AG10803 (cell line): ENCODE measurements at regions not wholly inside any gene's neighbourhood (a gene's known extent, or its start where the extent isn't known, plus 50 kb on each side); places are given as distances from the start of the nearest gene placed in this dataset.

ENCODE experiments used
- DNase-seq: peaks from one replicate; pipeline ENCODE4 v3.0.0; 2010; ENCODE audit warnings: low read depth
- H3K4me3 ChIP-seq: 2 replicates; pipeline ENCODE4 v1.5.1; 2011; ENCODE audit warnings: mild to moderate bottlenecking, low read length, control low read depth
- CTCF ChIP-seq: conservative IDR thresholded peaks from 2 replicates; pipeline ENCODE4 v1.5.1; 2011; ENCODE audit warnings: mild to moderate bottlenecking, low read length, control low read depth, inconsistent platforms

- no peak for TF ChIP-seq CTCF
- DNase-seq, result no peak
- H3K4me3 ChIP-seq, result no peak overlapping the region
Observed at GRCh38 chr7:15857026-15857425, 170.5 kb upstream of the MEOX2 start.

- no peak for TF ChIP-seq CTCF
- no peak for DNase-seq
Observed at GRCh38 chr7:15856311-15856710, 169.8 kb upstream of the MEOX2 start.

GRCh38 chr7:15855525-15856109 lies 169.1 kb upstream of the MEOX2 start:
- TF ChIP-seq CTCF, result no peak
- no peak for DNase-seq

More at GRCh38 chr7:15856311-15856710, 169.8 kb upstream of the MEOX2 start:
- no peak overlapping the region for H3K4me3 ChIP-seq

GRCh38 chr7:15854841-15855524 lies 168.5 kb upstream of the MEOX2 start:
- no peak for DNase-seq
- TF ChIP-seq CTCF, result no peak
- H3K4me3 ChIP-seq, result no peak overlapping the region

More at GRCh38 chr7:15855525-15856109, 169.1 kb upstream of the MEOX2 start:
- no peak overlapping the region for H3K4me3 ChIP-seq

- DNase-seq, result peak; percentile 40
- no peak for TF ChIP-seq CTCF
- H3K4me3 ChIP-seq, result no peak overlapping the region
Observed at GRCh38 chr7:15853832-15854470, 167.5 kb upstream of the MEOX2 start.

GRCh38 chr7:15851201-15851600 lies 164.7 kb upstream of the MEOX2 start:
- peak; percentile 53 for DNase-seq

More at GRCh38 chr7:15851201-15851600, 164.7 kb upstream of the MEOX2 start:
- H3K4me3 ChIP-seq, result no peak overlapping the region
- TF ChIP-seq CTCF, result no peak
